ENCODE measurements at regions not wholly inside any gene's neighbourhood (a gene's known extent, or its start where the extent isn't known, plus 50 kb on each side); places are given as distances from the start of the nearest gene placed in this dataset.

- Mint-ChIP-seq H3K9me3 (peaks cover 6% of the 10 kb centered on the region), H3K27ac (no peak overlapping the region), H3K4me1 (ENCODE audit: low read depth) (no peaks in the 10 kb centered on the region), H3K4me3 (no peak overlapping the region), H3K27me3 (ENCODE audit: low read depth) (no peaks in the 10 kb centered on the region), H3K36me3 (ENCODE audit: low read depth) (no peaks in the 10 kb centered on the region)
- DNase-seq: no peak
- CTCF ChIA-PET: no interaction called here
- intact Hi-C loops (cut with micrococcal nuclease): no loop called here
Measured at GRCh38 chr4:187937557-187937956, 58.0 kb upstream of the ZFP42 start.

GRCh38 chr4:187940299-187940698 lies 55.3 kb upstream of the ZFP42 start:
- Mint-ChIP-seq H3K4me3 (no peak overlapping the region), H3K27ac (no peak overlapping the region), H3K4me1 (ENCODE audit: low read depth) (no peaks in the 10 kb centered on the region), H3K36me3 (ENCODE audit: low read depth) (no peaks in the 10 kb centered on the region), H3K9me3 (peaks cover 10% of the 10 kb centered on the region), H3K27me3 (ENCODE audit: low read depth) (no peaks in the 10 kb centered on the region)
- intact Hi-C loops (cut with micrococcal nuclease): no loop called here
- CTCF ChIA-PET: no interaction called here
- DNase-seq: no peak

GRCh38 chr4:187942968-187943367 lies 52.6 kb upstream of the ZFP42 start:
- Mint-ChIP-seq H3K4me1 (ENCODE audit: low read depth) (no peaks in the 10 kb centered on the region), H3K36me3 (ENCODE audit: low read depth) (no peaks in the 10 kb centered on the region), H3K9me3 (peaks cover 7% of the 10 kb centered on the region), H3K27ac (no peak overlapping the region), H3K27me3 (ENCODE audit: low read depth) (no peaks in the 10 kb centered on the region), H3K4me3 (no peak overlapping the region)
- intact Hi-C loops (cut with micrococcal nuclease): no loop called here
- CTCF ChIA-PET: no interaction called here
- no peak for DNase-seq

GRCh38 chr4:187944179-187944578 lies 51.4 kb upstream of the ZFP42 start:
- H3K36me3 Mint-ChIP-seq (ENCODE audit: low read depth): no peaks in the 10 kb centered on the region
- DNase-seq: no peak
- CTCF ChIA-PET: no interaction called here
- no peaks in the 10 kb centered on the region for H3K27me3 Mint-ChIP-seq (ENCODE audit: low read depth)
- H3K4me1 Mint-ChIP-seq (ENCODE audit: low read depth): no peaks in the 10 kb centered on the region
- peaks cover 8% of the 10 kb centered on the region for H3K9me3 Mint-ChIP-seq
- no peak overlapping the region for H3K27ac Mint-ChIP-seq
- intact Hi-C loops (cut with micrococcal nuclease): no loop called here
- no peak overlapping the region for H3K4me3 Mint-ChIP-seq

Measured in activated naive CD4-positive, alpha-beta T cell treated with anti-CD3 and anti-CD28 coated beads for 36 hours (primary cell).